ENCODE measurements at regions not wholly inside any gene's neighbourhood (a gene's known extent, or its start where the extent isn't known, plus 50 kb on each side); places are given as distances from the start of the nearest gene placed in this dataset.

DNA sequence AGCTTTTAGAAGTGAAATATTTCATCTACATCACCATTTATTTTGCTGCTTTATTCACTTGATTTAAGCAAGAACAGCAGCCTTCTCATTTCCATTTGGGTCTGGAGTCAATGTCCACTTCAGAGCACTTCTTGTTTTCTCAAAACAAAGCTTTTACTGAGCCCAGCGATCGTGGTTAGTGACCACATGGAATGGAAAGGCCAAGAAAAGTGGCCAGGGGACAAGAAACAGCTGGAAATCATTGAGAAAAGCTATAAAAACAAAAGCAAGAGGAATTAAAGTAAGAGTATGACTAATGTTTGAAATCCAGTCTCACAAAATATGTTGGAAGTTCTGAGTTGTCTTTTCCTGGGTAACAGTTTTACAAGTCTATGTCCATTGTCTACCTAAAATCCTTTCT lies 328.4 kb upstream of the INTU start:
- no peak for DNase-seq (ENCODE audit: low read depth, low spot score)
- Histone ChIP-seq H3K4me3 (replicated peaks in 1 of 3; ENCODE audit: insufficient read depth in 1 of 3, low read depth in 1 of 3, low read length in 3 of 3) (no peak overlapping the region), H3K79me2 (ENCODE audit: control insufficient read depth, insufficient read depth, low read length) (no peaks in the 10 kb centered on the region), H3K9me1 (replicated peaks; ENCODE audit: control insufficient read depth, extremely low read depth, insufficient read depth, low read length) (no peaks in the 10 kb centered on the region), H3K27me3 (ENCODE audit: control insufficient read depth in 2 of 2, insufficient read depth in 2 of 2, low read length in 2 of 2) (no peaks in the 10 kb centered on the region), H3K4me1 (ENCODE audit: control insufficient read depth, extremely low read depth, insufficient read depth, low read length) (no peaks in the 10 kb centered on the region), H2AFZ (ENCODE audit: low read depth, low read length) (no peak overlapping the region), H3K36me3 (ENCODE audit: control insufficient read depth in 2 of 2, extremely low read depth in 1 of 2, insufficient read depth in 2 of 2, low read length in 2 of 2) (no peaks in the 10 kb centered on the region), H3K27ac (ENCODE audit: insufficient read depth, low read depth, low read length) (no peak overlapping the region), H3K9ac (replicated peaks; ENCODE audit: extremely low read depth, insufficient read depth, low read length) (no peak overlapping the region), H3K9me3 (replicated peaks; ENCODE audit: control insufficient read depth, insufficient read depth, low read length) (no peaks in the 10 kb centered on the region), H4K20me1 (replicated peaks; ENCODE audit: control insufficient read depth, extremely low read depth, insufficient read depth, low read length) (no peaks in the 10 kb centered on the region), H3K4me2 (ENCODE audit: insufficient read depth, low read length) (no peak overlapping the region)
- POLR2A ChIA-PET = no interaction called here
- no TSS peak for BruUV-seq (replicated peaks)
- TF ChIP-seq, protein P1, sequence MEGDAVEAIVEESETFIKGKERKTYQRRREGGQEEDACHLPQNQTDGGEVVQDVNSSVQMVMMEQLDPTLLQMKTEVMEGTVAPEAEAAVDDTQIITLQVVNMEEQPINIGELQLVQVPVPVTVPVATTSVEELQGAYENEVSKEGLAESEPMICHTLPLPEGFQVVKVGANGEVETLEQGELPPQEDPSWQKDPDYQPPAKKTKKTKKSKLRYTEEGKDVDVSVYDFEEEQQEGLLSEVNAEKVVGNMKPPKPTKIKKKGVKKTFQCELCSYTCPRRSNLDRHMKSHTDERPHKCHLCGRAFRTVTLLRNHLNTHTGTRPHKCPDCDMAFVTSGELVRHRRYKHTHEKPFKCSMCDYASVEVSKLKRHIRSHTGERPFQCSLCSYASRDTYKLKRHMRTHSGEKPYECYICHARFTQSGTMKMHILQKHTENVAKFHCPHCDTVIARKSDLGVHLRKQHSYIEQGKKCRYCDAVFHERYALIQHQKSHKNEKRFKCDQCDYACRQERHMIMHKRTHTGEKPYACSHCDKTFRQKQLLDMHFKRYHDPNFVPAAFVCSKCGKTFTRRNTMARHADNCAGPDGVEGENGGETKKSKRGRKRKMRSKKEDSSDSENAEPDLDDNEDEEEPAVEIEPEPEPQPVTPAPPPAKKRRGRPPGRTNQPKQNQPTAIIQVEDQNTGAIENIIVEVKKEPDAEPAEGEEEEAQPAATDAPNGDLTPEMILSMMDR (IDR thresholded peaks at IDR 0.05; ENCODE audit: extremely low read depth in 1 of 2, insufficient read depth in 1 of 2, low read depth in 1 of 2, low read length in 2 of 2) = no peak
- TF ChIP-seq, protein P2, sequence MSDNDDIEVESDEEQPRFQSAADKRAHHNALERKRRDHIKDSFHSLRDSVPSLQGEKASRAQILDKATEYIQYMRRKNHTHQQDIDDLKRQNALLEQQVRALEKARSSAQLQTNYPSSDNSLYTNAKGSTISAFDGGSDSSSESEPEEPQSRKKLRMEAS (IDR thresholded peaks at IDR 0.05; ENCODE audit: insufficient read depth, insufficient read length) = no peak
- TF ChIP-seq GATA2 (IDR thresholded peaks at IDR 0.05; ENCODE audit: insufficient read depth, insufficient read length, low read depth, low read length) (no peak), FOS (IDR thresholded peaks at IDR 0.05; ENCODE audit: borderline replicate concordance, insufficient read depth, low read length) (no peak), POLR2AphosphoS5 (IDR thresholded peaks at IDR 0.05; ENCODE audit: insufficient read depth, low read depth, low read length) (no peak), EZH2 (IDR thresholded peaks at IDR 0.05; ENCODE audit: borderline replicate concordance, low read depth, low read length, severe bottlenecking) (no peak), POLR2A (IDR thresholded peaks at IDR 0.05; ENCODE audit: low read depth, low read length) (no peak), MYC (IDR thresholded peaks at IDR 0.05; ENCODE audit: low read depth, low read length) (no peak), JUN (IDR thresholded peaks at IDR 0.05; ENCODE audit: borderline replicate concordance, insufficient read depth, insufficient read length, low read depth) (no peak)
- dilution Hi-C loops (cut with MboI; ENCODE audit: extremely low pct_ligation_motif_present, low sequenced_read_pairs) (no loop called here), intact Hi-C loops (cut with micrococcal nuclease) (no loop called here)
- CTCF ChIA-PET = no interaction called here
- FAIRE-seq = no peak
